Left colon (tissue), 2 donors: ENCODE measurements at regions not wholly inside any gene's neighbourhood (a gene's known extent, or its start where the extent isn't known, plus 50 kb on each side); places are given as distances from the start of the nearest gene placed in this dataset.

Experiments
- ATAC-seq: fragments of 200-7000 bp; cut with Tn5 transposase; one replicate; pipeline ENCODE4 v1.9.1; 2020; ENCODE audit warnings: mild to moderate bottlenecking, moderate library complexity
- DNase-seq, 2 donors: peaks; one replicate each; pipeline ENCODE4 v3.0.0-alpha.2; 2020
- intact Hi-C, 2 donors: fragments of 100-400 bp; cut with DNase I in 1 of 2; cut with micrococcal nuclease in 1 of 2; formaldehyde crosslinking; loops; one replicate each; pipeline versions ENCODE4 v1.11.2 to v1.14.0; 2022; cut with DNase I, micrococcal nuclease
- donor health status: DM: no; HTN: no; CAD: no.
- donor health status: DM: yes; HTN: yes; CAD: no.

GRCh38 chr17:70230850-70231640, 61.7 kb downstream of the KCNJ2 start:
- intact Hi-C loops: no loop called here
- DNase-seq: no peak
- no peak for ATAC-seq

- DNase-seq (no peak), ATAC-seq (no peak)
- intact Hi-C loops: no loop called here
Measured at GRCh38 chr17:70232466-70232865, 63.1 kb downstream of the KCNJ2 start.

DNA sequence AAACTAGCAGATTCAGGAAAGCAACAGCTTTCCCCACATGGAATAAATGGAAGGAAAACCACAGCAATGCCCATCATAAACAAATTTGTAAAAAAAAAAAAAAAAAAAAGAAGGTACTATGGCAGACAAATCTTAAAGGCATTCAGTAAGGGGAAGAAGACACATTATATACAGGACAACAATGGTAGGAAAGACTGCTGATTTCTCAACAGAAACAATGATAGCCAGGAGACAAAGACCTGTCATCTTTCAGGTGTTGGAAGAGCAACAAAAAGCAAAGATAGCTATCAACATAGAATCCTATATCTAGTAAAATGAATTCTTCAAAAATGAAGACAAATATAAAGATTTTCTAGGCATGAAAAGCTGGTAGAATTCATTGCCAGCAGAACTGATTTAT, 65.9 kb downstream of the KCNJ2 start:
- intact Hi-C loops: no loop called here
- ATAC-seq (no peak), DNase-seq (no peak)

DNA sequence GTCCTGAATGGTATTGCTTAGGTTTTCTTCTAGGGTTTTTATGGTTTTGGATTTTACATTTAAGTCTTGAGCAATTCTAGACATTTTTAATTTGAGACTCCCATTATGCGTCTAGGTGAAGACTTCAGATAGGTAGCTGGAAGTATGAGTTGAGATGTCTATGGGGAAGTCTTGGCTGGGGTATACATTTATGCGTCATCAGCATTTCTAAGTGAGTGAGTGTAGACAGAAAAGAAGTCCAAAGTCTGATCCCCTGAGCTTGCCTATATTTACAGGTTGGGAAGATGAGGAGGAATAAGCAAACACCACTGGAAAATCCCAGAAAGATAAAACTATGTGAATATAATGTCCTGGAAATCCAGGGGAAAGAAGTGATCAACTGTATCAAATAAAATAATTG, 68.9 kb downstream of the KCNJ2 start:
- DNase-seq (no peak), ATAC-seq (no peak)
- intact Hi-C loops: no loop called here

DNA sequence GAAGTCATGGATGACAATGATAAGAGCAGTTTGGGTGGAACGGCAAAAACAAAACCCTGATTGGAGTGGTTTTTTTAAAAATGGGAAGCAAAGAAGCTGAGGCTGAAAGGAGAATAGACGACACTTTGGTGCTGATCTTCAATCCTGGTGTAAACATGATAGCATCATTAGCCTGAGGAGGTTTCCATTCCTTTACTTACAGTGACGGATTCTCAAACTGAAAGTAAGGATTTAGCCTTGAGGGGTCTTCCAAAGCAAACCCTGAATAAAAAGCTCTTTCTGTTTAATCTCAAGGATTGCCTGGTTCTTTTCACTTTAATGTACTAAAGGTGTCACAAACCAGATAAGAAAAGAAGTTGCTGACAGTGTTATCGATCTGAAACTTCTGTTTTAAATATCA, 69.3 kb downstream of the KCNJ2 start:
- intact Hi-C loops: no loop called here
- DNase-seq (no peak), ATAC-seq (no peak)

DNA sequence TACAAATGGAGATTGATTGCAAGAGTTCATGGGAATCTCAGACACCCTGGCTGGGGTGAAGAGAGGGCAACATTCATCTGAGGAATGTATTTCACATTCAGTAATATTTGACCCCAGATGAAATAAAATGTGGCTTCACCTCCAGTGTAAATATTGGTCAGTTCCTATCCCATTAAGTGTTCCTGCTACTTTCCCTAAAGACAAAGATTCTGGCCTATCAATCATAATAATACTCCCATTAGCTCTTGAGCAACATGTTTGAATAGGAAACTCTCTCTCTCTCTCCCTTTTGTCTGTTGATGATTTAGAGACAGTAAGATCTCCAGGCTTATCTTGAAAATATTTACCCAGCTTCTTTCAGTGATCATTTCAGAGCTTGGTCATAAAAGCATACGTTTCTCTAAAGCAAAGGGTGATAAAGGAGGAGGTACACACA, 70.1 kb downstream of the KCNJ2 start:
- ATAC-seq: peak; percentile 71
- no peak for DNase-seq
- intact Hi-C loops: no loop called here

GRCh38 chr17:70241071-70241470, 71.7 kb downstream of the KCNJ2 start:
- intact Hi-C loops: no loop called here
- no peak for DNase-seq
- no peak for ATAC-seq

DNA sequence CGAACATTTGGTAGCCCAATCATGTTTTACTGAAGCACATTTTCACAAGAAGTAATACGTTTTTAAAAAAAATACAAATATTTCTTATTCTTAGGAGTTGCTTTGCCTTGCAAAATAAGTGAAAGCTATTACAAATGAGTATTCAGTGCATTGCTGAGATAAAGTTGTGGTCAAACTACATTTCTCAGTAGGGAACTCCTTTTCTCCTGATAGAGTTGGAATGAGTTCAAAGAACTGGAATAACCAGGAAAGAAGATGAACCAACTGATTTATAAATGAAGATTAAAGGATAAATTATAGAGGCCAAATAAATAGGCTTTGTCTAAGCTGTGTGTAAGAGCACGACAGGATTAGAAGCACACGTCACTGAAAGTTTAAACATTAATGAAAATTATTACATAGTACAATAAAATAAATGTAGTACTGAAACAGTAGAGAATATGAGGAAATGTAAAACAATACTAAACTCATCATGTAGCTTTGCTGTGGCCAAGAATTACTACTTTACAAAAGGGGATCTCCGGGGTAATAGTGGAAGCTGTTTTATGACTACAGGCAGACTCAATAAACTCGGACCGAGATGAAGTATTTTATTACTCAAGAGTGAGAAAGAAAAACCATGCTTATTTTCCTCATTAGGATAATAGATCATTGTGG, 73.6 kb downstream of the KCNJ2 start:
- DNase-seq: no peak
- ATAC-seq: peak; percentile 87

GRCh38 chr17:70251706-70252105, 82.4 kb downstream of the KCNJ2 start:
- intact Hi-C loops: no loop called here
- no peak for DNase-seq
- ATAC-seq: no peak

More for the DNA sequence above, 73.6 kb downstream of the KCNJ2 start:
- intact Hi-C loops: no loop called here

- intact Hi-C loops: no loop called here
- no peak for DNase-seq
- ATAC-seq: no peak
Measured at GRCh38 chr17:70254735-70255460, 85.6 kb downstream of the KCNJ2 start.

DNA sequence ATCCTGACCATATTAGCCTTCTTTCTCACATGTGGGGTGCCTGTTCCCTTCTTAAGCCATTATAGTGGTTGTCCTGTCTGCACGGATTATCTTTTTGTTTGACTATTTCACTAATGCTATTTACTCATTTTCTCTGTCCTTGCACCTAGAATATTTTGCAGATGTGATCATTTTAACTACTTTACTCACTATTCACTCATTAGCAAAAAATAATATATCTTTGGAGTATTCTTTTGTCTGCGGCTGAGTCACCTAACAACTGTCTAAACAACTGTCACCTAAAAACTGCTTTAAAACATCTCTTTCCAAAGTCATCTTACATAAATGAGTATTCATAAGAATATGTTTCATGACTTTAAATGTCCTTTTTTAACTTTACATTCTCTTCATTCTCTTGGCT, 87.4 kb downstream of the KCNJ2 start:
- ATAC-seq (no peak), DNase-seq (no peak)
- intact Hi-C loops: no loop called here

DNA sequence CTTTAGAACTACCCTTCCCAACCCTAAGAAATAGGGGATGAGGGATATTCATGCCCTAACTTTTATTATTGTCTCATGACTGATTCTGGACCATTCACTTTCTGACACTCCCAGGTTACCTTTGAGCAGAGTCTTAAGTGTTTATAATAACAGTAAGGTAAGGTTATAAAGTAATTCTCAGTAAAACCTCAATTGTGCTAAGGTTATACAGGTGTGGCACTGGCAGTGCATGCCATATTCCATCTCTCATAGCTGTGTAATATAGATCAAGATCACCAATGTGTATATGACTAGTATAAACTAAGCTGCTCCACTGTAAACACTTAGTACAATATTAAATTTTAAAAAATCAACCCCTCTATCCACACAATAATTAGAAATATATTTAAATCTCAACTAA, 89.1 kb downstream of the KCNJ2 start:
- DNase-seq: no peak
- ATAC-seq: peak; percentile 92
- intact Hi-C loops: no loop called here

- DNase-seq (no peak), ATAC-seq (peak; percentile 76)
- intact Hi-C loops: no loop called here
Measured at GRCh38 chr17:70259400-70259799, 90.1 kb downstream of the KCNJ2 start.

- ATAC-seq: no peak
- intact Hi-C loops: no loop called here
- no peak for DNase-seq
Measured at GRCh38 chr17:70261170-70261569, 91.8 kb downstream of the KCNJ2 start.

- ATAC-seq (no peak), DNase-seq (no peak)
- intact Hi-C loops: no loop called here
Measured at GRCh38 chr17:70265471-70265870, 96.1 kb downstream of the KCNJ2 start.

GRCh38 chr17:70266394-70266793, 97.1 kb downstream of the KCNJ2 start:
- no peak for DNase-seq
- no peak for ATAC-seq
- intact Hi-C loops: no loop called here

DNA sequence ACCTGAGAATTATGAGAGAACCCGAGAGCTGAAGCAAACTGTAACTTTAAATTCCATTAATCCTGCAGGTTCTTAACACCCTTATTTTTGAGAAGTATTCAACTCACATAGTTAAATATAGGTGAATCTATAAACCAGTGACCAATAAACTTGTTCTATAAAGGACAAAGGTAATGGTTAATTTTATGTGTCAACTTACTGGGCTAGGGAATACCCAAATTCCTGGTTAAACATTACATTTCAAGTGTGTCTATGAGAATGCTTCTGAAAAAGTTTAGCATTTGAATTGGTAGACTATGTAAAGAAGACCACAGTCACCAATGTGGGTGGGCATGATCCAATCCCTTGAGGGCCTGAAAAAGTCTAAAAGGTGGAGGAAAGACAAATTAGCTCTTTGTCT, 99.1 kb downstream of the KCNJ2 start:
- ATAC-seq (peak; percentile 90), DNase-seq (no peak)
- intact Hi-C loops: no loop called here

- intact Hi-C loops: no loop called here
- no peak for DNase-seq
- ATAC-seq: no peak
Measured at GRCh38 chr17:70270554-70270953, 101.2 kb downstream of the KCNJ2 start.

DNA sequence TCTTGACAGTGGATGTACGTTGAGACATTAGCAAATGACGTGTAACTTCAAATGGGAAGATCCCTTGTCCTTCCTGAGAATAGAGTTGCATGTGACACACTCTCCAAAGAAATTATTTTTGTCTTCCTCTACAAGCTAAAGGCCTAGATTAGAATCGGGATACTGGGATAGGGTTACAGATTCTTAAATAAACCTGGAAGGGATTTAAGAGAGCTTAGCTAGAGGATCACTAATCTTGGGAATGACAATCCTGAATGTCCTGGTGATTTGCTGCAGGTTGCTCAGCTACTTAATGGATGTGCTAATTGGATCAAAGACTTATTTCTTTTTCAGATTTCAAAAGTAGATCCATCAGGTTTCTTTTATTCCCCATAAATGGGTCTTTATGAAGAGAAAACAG, 101.9 kb downstream of the KCNJ2 start:
- no peak for ATAC-seq
- no peak for DNase-seq
- intact Hi-C loops: no loop called here

- no peak for ATAC-seq
- DNase-seq: no peak
- intact Hi-C loops: no loop called here
Measured at GRCh38 chr17:70271672-70272071, 102.3 kb downstream of the KCNJ2 start.
